K562 (cell line): ENCODE measurements at regions not wholly inside any gene's neighbourhood (a gene's known extent, or its start where the extent isn't known, plus 50 kb on each side); places are given as distances from the start of the nearest gene placed in this dataset.

ENCODE experiments used
- ATAC-seq: fragments of 200-7000 bp; cut with Tn5 transposase; 3 replicates; pipeline ENCODE4 v1.9.1; 2020; ENCODE audit warnings: moderate library complexity
- BruUV-seq: library from RNA; stranded (reverse); fragments of 400-500 nt; replicated peaks from 2 replicates; lab custom pipeline; 2021; lab: Mats Ljungman, UMichigan
- CTCF ChIA-PET: fragments of 300-600 bp; formaldehyde crosslinking; extraction: SDS; loops from one replicate; lab custom pipeline; 2021; ENCODE audit warnings: low intra/inter-chr PET ratio; lab: Yijun Ruan, JAX
- POLR2A ChIA-PET: fragments of 300-600, 350-650 bp; sonication (Branson Sonifier 250); formaldehyde crosslinking; extraction: SDS; loops from one replicate; lab custom pipeline; 2021; ENCODE audit warnings: antibody characterized with exemption, inconsistent platforms; lab: Yijun Ruan, JAX
- DNase-seq, 4 experiments: peaks; one replicate each; pipeline versions ENCODE4 v3.0.0 to v3.0.0-alpha.2; 2011 to 2018; ENCODE audit warnings: low spot score in 3 of 4, mixed read lengths in 3 of 4; ENCODE audit errors: extremely low read depth in 1 of 4
- FAIRE-seq: peaks from 2 replicates; lab custom pipeline; 2011; peaks lifted over from hg19 to GRCh38; lab: Jason Lieb, UNC
- H2AFZ ChIP-seq: 2 replicates; pipeline ENCODE4 v1.6.0; 2011; ENCODE audit warnings: low read depth, low read length, control low read depth, inconsistent platforms
- H3K27ac ChIP-seq: fragments of 200-600 bp; 3 replicates; pipeline ENCODE4 v1.8.0; 2011; ENCODE audit warnings: low read depth, mild to moderate bottlenecking, control low read depth, inconsistent platforms, low read length, moderate library complexity, mixed read lengths; ENCODE audit errors: extremely low read depth
- H3K27me3 ChIP-seq, 2 experiments: fragments of 300-600 bp in 1 of 2; 2 replicates in 1 of 2; 3 replicates in 1 of 2; pipeline versions ENCODE4 v1.6.0 to v1.8.0; 2011; ENCODE audit warnings: inconsistent platforms in 2 of 2, low read length in 2 of 2, mild to moderate bottlenecking in 1 of 2, mixed read lengths in 1 of 2, moderate library complexity in 1 of 2; ENCODE audit not compliant: control insufficient read depth in 2 of 2, insufficient read depth in 2 of 2
- H3K36me3 ChIP-seq: fragments of 300-600 bp; 3 replicates; pipeline ENCODE4 v1.8.0; 2011; ENCODE audit warnings: mild to moderate bottlenecking, low read length, inconsistent platforms; ENCODE audit not compliant: control insufficient read depth, insufficient read depth
- H3K4me1 ChIP-seq, 2 experiments: fragments of 200-600 bp in 1 of 2; replicated peaks in 1 of 2; 2 replicates in 1 of 2; 3 replicates in 1 of 2; pipeline versions ENCODE4 v1.5.1 to v1.8.0; 2011; ENCODE audit warnings: inconsistent platforms in 2 of 2, low read length in 2 of 2, mild to moderate bottlenecking in 1 of 2, mixed read lengths in 1 of 2, moderate library complexity in 1 of 2; ENCODE audit not compliant: control insufficient read depth in 2 of 2, insufficient read depth in 2 of 2
- H3K4me2 ChIP-seq: 2 replicates; pipeline ENCODE4 v1.6.1; 2011; ENCODE audit warnings: low read length, control low read depth, inconsistent platforms, mixed read lengths; ENCODE audit not compliant: insufficient read depth
- H3K4me3 ChIP-seq: fragments of 200-600 bp; sonication (generic), shearing (Covaris generic); 2 replicates; pipeline ENCODE4 v1.5.1; 2016; ENCODE audit warnings: control low read depth, inconsistent platforms
- H3K79me2 ChIP-seq: fragments of 200-600 bp; 3 replicates; pipeline ENCODE4 v1.8.0; 2011; ENCODE audit warnings: low read length, inconsistent platforms; ENCODE audit not compliant: control insufficient read depth, insufficient read depth
- H3K9ac ChIP-seq, 2 experiments: 2 replicates each; pipeline versions ENCODE4 v1.6.0 to v1.6.1; 2011; ENCODE audit warnings: low read depth in 2 of 2, low read length in 2 of 2, control low read depth in 1 of 2, inconsistent platforms in 1 of 2, mild to moderate bottlenecking in 1 of 2, mixed read lengths in 1 of 2; ENCODE audit not compliant: insufficient read depth in 1 of 2
- H3K9me1 ChIP-seq: one replicate; pipeline ENCODE4 v1.6.0; 2011; ENCODE audit warnings: inconsistent platforms, mild to moderate bottlenecking, low read length, moderate library complexity; ENCODE audit not compliant: control insufficient read depth, insufficient read depth
- H3K9me3 ChIP-seq: replicated peaks from 2 replicates; pipeline ENCODE4 v1.5.1; 2011; ENCODE audit warnings: low read depth, low read length, inconsistent platforms; ENCODE audit not compliant: control insufficient read depth, insufficient read depth
- H4K20me1 ChIP-seq: replicated peaks from 2 replicates; pipeline ENCODE4 v1.6.1; 2011; ENCODE audit warnings: low read length, inconsistent platforms, mixed read lengths; ENCODE audit not compliant: control insufficient read depth, insufficient read depth
- BRD4 ChIP-seq: fragments of 200-600 bp; sonication (generic); IDR thresholded peaks from 2 replicates; pipeline ENCODE4 v1.6.1; 2017; ENCODE audit warnings: inconsistent platforms
- CC2D1A ChIP-seq: fragments of 450-650 bp; IDR thresholded peaks from 2 replicates; pipeline ENCODE4 v1.6.1; 2017; ENCODE audit warnings: mild to moderate bottlenecking
- DMBX1 ChIP-seq: fragments of 250-450 bp; sonication (Bioruptor Pico); IDR thresholded peaks from 2 replicates; pipeline ENCODE4 v1.8.0; 2022; ENCODE audit warnings: inconsistent platforms, mild to moderate bottlenecking, moderate library complexity, borderline replicate concordance
- FOXK1 ChIP-seq: sonication (generic); formaldehyde crosslinking; IDR thresholded peaks from 2 replicates; pipeline ENCODE4 v1.8.0; 2022; ENCODE audit warnings: missing genetic modification reagents, mild to moderate bottlenecking, borderline replicate concordance
- HNRNPUL1 ChIP-seq: fragments of 200-400 bp; formaldehyde crosslinking; IDR thresholded peaks from 2 replicates; pipeline ENCODE4 v1.6.1; 2017; ENCODE audit warnings: low read length
- LEF1 ChIP-seq: fragments of 450-650 bp; IDR thresholded peaks from 2 replicates; pipeline ENCODE4 v1.6.1; 2016; ENCODE audit warnings: mild to moderate bottlenecking
- NCOA6 ChIP-seq: fragments of 450-650 bp; IDR thresholded peaks from 2 replicates; pipeline ENCODE4 v1.6.1; 2017; ENCODE audit warnings: mild to moderate bottlenecking
- NKRF ChIP-seq: fragments of 450-650 bp; IDR thresholded peaks from 2 replicates; pipeline ENCODE4 v1.6.1; 2016; ENCODE audit warnings: borderline replicate concordance
- PCBP2 ChIP-seq: fragments of 200-400 bp; formaldehyde crosslinking; IDR thresholded peaks from 2 replicates; pipeline ENCODE4 v1.6.1; 2018; ENCODE audit warnings: low read length, low read depth, mild to moderate bottlenecking, moderate library complexity; ENCODE audit not compliant: poor library complexity, severe bottlenecking
- WHSC1 ChIP-seq: IDR thresholded peaks from one replicate; pipeline ENCODE4 v1.6.1; 2012; ENCODE audit warnings: low read length, control low read depth, inconsistent platforms
- ZNF23 ChIP-seq: fragments of 250-450 bp; sonication (Bioruptor Pico); IDR thresholded peaks from 2 replicates; pipeline ENCODE4 v1.4.0; 2020; ENCODE audit warnings: mild to moderate bottlenecking
- ZNF318 ChIP-seq, 2 experiments: fragments of 450-650 bp; IDR thresholded peaks; 2 replicates each; pipeline ENCODE4 v1.6.1; 2016; ENCODE audit warnings: mild to moderate bottlenecking in 2 of 2, borderline replicate concordance in 1 of 2, low read depth in 1 of 2, moderate library complexity in 1 of 2
- WGBS: fragments of 100-300 bp; shearing (Covaris generic); methylation state at CpG from one replicate; pipeline ENCODE4 v1.1.6; 2016; ENCODE audit warnings: low coverage, mixed read lengths; ENCODE audit not compliant: insufficient coverage; ENCODE audit errors: missing lambda C conversion rate; 5-methylcytosine and 5-hydroxymethylcytosine counted together
- in situ Hi-C: fragments of 300-500 bp; cut with MboI; formaldehyde crosslinking; loops from 4 replicates; pipeline ENCODE4 v1.15.0; 2018; ENCODE audit warnings: inconsistent platforms, mixed read lengths
- intact Hi-C: fragments of 100-400 bp; cut with micrococcal nuclease; formaldehyde crosslinking; loops from 2 replicates; pipeline ENCODE4 v1.14.2; 2022

- TF ChIP-seq BRD4: no peak
- no peak for TF ChIP-seq HNRNPUL1
- TF ChIP-seq WHSC1: no peak
- no peak for TF ChIP-seq LEF1
- TF ChIP-seq CC2D1A: no peak
- TF ChIP-seq ZNF23 (CRISPR knock-in tag): no peak
- TF ChIP-seq NCOA6: no peak
- TF ChIP-seq, all 486 proteins: peak for 0
These were observed 130.2 kb upstream of the SPACA7 start (continued) for GRCh38 chr13:112245989-112246388.

GRCh38 chr13:112246731-112247470 is 129.3 kb upstream of the SPACA7 start:
- H3K9me1 ChIP-seq: no peaks in the 10 kb centered on the region
- no peaks in the 10 kb centered on the region for H3K79me2 ChIP-seq
- H3K4me2 ChIP-seq: no peak overlapping the region
- H4K20me1 ChIP-seq: no peaks in the 10 kb centered on the region
- no peak overlapping the region for H3K27ac ChIP-seq
- ATAC-seq (no peak), DNase-seq (no peak), FAIRE-seq (no peak)
- ChIA-PET POLR2A (no interaction called here), CTCF (no interaction called here)
- no peaks in the 10 kb centered on the region for H3K9me3 ChIP-seq
- in situ Hi-C loops (no loop called here), intact Hi-C loops (no loop called here)
- H3K36me3 ChIP-seq: no peaks in the 10 kb centered on the region
- H3K4me1 ChIP-seq: no peaks in the 10 kb centered on the region
- no peak overlapping the region for H3K4me3 ChIP-seq
- BruUV-seq: no TSS peak
- H2AFZ ChIP-seq: no peak overlapping the region
- peaks cover 0 to 48% of the 10 kb centered on the region in 2 experiments; a peak in 2 of 5 replicates for H3K27me3 ChIP-seq
- WGBS: under 1% methylated on average over 20 of the region's 24 CpGs
- no peak overlapping the region for H3K9ac ChIP-seq
- TF ChIP-seq ZNF318 (IDR thresholded peaks at IDR 0.05; ENCODE audit: borderline replicate concordance in 1 of 2, low read depth in 1 of 2) (no peak), FOXK1 (CRISPR knock-in tag) (no peak), DMBX1 (CRISPR knock-in tag) (no peak), PCBP2 (no peak), NKRF (no peak)
